Mammary epithelial cell (primary cell): ENCODE measurements at regions not wholly inside any gene's neighbourhood (a gene's known extent, or its start where the extent isn't known, plus 50 kb on each side); places are given as distances from the start of the nearest gene placed in this dataset.

Experiments
- CTCF ChIP-seq, 2 donors: IDR thresholded peaks in 1 of 2; conservative IDR thresholded peaks in 1 of 2; 2 replicates each; pipeline ENCODE4 v1.5.1; 2011 to 2012; ENCODE audit warnings: inconsistent platforms in 2 of 2, low read length in 2 of 2, mild to moderate bottlenecking in 2 of 2, control low read depth in 1 of 2, low read depth in 1 of 2; ENCODE audit not compliant: insufficient read depth in 1 of 2; ENCODE audit errors: extremely low read depth in 1 of 2
- EZH2 ChIP-seq: IDR thresholded peaks from 2 replicates; pipeline ENCODE4 v1.6.1; 2012; ENCODE audit warnings: low read length, inconsistent platforms, borderline replicate concordance

- TF ChIP-seq EZH2 = no peak
- no peak for TF ChIP-seq CTCF (conservative IDR thresholded peaks at IDR 0.05 in 1 of 2, IDR thresholded peaks at IDR 0.05 in 1 of 2; ENCODE audit: extremely low read depth in 1 of 2, insufficient read depth in 1 of 2, low read depth in 1 of 2, low read length in 2 of 2)
Observed at GRCh38 chr1:110734133-110734680, 59.5 kb upstream of the KCNA3 start.
